PC-3 (cell line): ENCODE measurements at regions not wholly inside any gene's neighbourhood (a gene's known extent, or its start where the extent isn't known, plus 50 kb on each side); places are given as distances from the start of the nearest gene placed in this dataset.

Source experiments
- CTCF ChIP-seq: fragments of 300-600 bp; sonication (generic); conservative IDR thresholded peaks from 2 replicates; pipeline ENCODE4 v1.5.1; 2017; ENCODE audit warnings: antibody characterized with exemption, low read depth, mild to moderate bottlenecking, low read length
- EZH2 ChIP-seq: fragments of 300-600 bp; sonication (generic); IDR thresholded peaks from one replicate; pipeline ENCODE4 v1.6.1; 2017; ENCODE audit warnings: antibody characterized with exemption, mild to moderate bottlenecking, low read length; ENCODE audit not compliant: unreplicated experiment

DNA sequence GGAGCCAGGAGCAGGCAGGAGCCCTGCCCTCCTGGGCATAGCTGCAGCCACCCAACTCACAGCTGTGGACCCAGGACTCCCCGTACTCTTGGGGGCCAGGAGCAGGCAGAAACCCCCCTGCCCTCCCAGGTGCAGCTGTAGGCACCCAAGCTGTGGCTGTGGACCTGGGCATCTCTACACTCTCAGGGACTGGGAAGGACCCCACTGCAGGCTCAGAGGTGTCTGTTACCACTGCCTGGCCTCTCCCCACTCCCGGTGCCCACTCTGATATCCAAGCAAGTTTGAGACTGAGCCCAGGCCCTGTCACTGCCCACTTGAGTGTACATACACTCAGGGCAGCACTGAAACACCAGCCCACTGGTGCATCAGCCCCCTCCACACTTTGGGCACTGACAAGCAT lies 193.5 kb upstream of the MANEA start:
- TF ChIP-seq CTCF (no peak), EZH2 (no peak)
